AG04450 (cell line): ENCODE measurements at regions not wholly inside any gene's neighbourhood (a gene's known extent, or its start where the extent isn't known, plus 50 kb on each side); places are given as distances from the start of the nearest gene placed in this dataset.

Source experiments
- CTCF ChIA-PET: fragments of 300-600, 350-600 bp; formaldehyde crosslinking; extraction: SDS; loops from one replicate; lab custom pipeline; 2022; ENCODE audit warnings: antibody characterized with exemption, inconsistent platforms; lab: Charles Lee
- POLR2A ChIA-PET: fragments of 350-600 bp; formaldehyde crosslinking; extraction: SDS; loops from one replicate; lab custom pipeline; 2021; ENCODE audit warnings: antibody characterized with exemption, inconsistent platforms; lab: Yijun Ruan, JAX
- DNase-seq: peaks from one replicate; pipeline ENCODE4 v3.0.0-alpha.2; 2011; ENCODE audit warnings: low read depth, low spot score
- H3K27ac ChIP-seq: one replicate; pipeline ENCODE4 v1.5.1; 2012; ENCODE audit warnings: low read depth, low read length, control low read depth
- H3K27me3 ChIP-seq: one replicate; pipeline ENCODE4 v1.6.0; 2012; ENCODE audit warnings: low read length; ENCODE audit not compliant: control insufficient read depth, insufficient read depth
- H3K4me3 ChIP-seq: 2 replicates; pipeline ENCODE4 v1.5.1; 2011; ENCODE audit warnings: mild to moderate bottlenecking, low read depth, low read length, control low read depth
- H3K9me3 ChIP-seq: 2 replicates; pipeline ENCODE4 v1.5.1; 2012; ENCODE audit warnings: low read length; ENCODE audit not compliant: control insufficient read depth, insufficient read depth
- TF ChIP-seq, protein P1 (sequence below): IDR thresholded peaks from 2 replicates; pipeline ENCODE4 v1.5.1; 2011; ENCODE audit warnings: low read depth, low read length, control low read depth, inconsistent platforms

DNA sequence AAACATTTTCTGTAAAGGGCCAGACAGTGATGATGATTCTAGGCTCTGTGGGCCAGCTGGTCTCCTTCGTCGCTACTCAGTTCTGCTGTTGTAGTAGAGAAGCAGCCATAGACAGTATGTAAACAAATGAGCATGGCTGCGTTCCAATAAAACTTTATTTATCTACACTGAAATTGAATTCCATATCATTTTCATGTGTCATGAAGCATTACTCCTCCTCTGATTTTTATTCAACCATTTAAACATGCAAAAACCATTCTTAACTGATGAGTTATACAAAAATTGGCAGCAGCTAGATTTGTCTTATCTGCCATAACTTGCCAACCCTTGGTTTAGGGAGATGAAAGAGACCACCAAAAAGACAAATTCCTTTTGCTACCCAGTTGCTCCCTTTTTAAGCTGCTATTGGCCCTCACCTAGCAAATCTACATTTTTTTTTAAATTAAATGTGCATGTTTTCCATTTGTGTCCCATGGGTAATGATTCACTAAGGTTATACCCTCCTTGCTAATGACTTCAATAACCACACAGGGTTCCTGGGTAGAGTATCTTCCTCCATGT, 309.9 kb downstream of the DHX15 start:
- H3K9me3 ChIP-seq: no peaks in the 10 kb centered on the region
- H3K27me3 ChIP-seq: no peaks in the 10 kb centered on the region
- TF ChIP-seq, protein P1, sequence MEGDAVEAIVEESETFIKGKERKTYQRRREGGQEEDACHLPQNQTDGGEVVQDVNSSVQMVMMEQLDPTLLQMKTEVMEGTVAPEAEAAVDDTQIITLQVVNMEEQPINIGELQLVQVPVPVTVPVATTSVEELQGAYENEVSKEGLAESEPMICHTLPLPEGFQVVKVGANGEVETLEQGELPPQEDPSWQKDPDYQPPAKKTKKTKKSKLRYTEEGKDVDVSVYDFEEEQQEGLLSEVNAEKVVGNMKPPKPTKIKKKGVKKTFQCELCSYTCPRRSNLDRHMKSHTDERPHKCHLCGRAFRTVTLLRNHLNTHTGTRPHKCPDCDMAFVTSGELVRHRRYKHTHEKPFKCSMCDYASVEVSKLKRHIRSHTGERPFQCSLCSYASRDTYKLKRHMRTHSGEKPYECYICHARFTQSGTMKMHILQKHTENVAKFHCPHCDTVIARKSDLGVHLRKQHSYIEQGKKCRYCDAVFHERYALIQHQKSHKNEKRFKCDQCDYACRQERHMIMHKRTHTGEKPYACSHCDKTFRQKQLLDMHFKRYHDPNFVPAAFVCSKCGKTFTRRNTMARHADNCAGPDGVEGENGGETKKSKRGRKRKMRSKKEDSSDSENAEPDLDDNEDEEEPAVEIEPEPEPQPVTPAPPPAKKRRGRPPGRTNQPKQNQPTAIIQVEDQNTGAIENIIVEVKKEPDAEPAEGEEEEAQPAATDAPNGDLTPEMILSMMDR: no peak
- DNase-seq: peak; percentile 27
- H3K4me3 ChIP-seq: no peak overlapping the region
- ChIA-PET POLR2A (no interaction called here), CTCF (no interaction called here)
- peak overlapping the region; percentile 42 for H3K27ac ChIP-seq

DNA sequence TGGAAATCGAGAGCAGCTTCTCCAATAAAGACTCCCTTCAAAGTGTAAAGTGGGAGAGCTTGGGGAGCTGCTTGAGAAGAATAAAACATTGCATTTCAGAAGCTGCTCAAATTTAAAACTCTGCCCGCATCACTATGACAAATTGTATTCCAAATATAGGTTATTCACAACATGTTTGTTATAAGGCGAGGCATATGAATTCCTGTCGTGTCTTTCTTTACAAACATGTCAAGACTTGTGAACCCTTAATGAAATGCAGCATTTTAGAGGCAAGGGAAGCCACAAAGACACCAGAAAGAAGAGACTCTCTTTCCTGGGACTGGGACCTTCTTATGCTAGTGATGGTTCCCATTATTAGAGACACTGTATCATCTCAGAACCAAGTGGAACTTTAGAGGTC, 311.2 kb downstream of the DHX15 start:
- no peaks in the 10 kb centered on the region for H3K27me3 ChIP-seq
- DNase-seq: no peak
- POLR2A ChIA-PET: no interaction called here
- H3K27ac ChIP-seq: no peak overlapping the region
- CTCF ChIA-PET: no interaction called here
- H3K9me3 ChIP-seq: no peaks in the 10 kb centered on the region
- TF ChIP-seq, protein P1: no peak
- no peak overlapping the region for H3K4me3 ChIP-seq

DNA sequence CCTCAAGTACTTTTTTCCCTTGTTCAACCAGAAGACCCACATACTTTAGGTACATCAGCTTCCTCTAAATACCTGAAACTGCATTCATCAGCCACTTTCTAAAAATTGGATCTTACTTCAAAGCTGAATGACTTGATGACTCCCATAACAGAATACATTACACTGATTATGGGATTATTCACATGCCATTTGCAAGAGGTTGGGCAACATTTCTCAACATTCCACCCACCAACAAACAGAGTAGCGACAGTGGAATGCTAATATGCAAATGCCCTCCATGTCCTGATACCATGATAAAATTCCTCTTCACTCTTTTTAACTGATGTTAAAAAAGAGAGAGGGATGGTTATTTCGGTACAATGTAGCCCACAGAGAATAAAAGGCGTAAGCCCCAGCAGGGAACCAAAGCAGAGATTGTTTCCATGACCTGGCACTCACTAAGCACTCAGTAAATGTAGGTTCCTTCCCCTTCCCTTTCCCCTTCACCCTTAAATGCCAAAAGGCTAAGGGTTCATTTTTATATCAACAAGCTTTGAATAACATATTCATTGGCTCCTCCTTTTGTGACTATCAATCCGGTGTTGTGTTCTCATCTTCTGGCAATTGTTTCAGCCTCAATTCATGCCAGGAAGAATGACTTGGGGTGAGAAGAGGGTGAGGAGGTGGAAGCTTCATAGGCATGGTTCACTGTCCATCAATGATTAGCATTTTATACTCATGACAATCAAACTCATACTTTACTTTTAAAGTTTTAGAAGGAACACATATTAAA, 317.2 kb downstream of the DHX15 start:
- Histone ChIP-seq H3K4me3 (no peak overlapping the region), H3K9me3 (no peaks in the 10 kb centered on the region), H3K27me3 (peaks cover 2% of the 10 kb centered on the region), H3K27ac (no peak overlapping the region)
- TF ChIP-seq, protein P1: no peak
- ChIA-PET CTCF (no interaction called here), POLR2A (no interaction called here)
- DNase-seq: no peak

DNA sequence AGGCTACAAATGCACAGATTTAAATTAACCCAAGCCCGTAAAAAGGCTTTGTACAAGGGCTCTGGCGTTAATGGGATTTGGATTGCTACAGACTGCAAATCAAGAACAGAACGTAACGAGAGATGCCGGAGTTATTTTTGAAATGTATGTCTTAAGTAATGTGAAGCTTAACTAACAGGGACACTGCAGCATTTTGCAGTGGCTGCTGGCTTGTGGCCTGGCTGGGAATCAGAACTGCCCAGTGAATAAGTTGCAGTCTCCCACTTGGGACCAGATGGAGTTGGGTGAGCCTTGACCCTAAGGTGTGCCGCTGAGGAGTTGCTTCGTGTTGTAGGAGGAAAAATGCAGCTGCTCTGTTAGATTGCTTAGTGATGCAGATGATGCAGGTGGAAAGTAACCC, 318.4 kb downstream of the DHX15 start:
- no peak for DNase-seq
- POLR2A ChIA-PET: no interaction called here
- peaks cover 2% of the 10 kb centered on the region for H3K27me3 ChIP-seq
- no peak overlapping the region for H3K27ac ChIP-seq
- CTCF ChIA-PET: no interaction called here
- TF ChIP-seq, protein P1: no peak
- H3K9me3 ChIP-seq: no peaks in the 10 kb centered on the region
- H3K4me3 ChIP-seq: no peak overlapping the region

DNA sequence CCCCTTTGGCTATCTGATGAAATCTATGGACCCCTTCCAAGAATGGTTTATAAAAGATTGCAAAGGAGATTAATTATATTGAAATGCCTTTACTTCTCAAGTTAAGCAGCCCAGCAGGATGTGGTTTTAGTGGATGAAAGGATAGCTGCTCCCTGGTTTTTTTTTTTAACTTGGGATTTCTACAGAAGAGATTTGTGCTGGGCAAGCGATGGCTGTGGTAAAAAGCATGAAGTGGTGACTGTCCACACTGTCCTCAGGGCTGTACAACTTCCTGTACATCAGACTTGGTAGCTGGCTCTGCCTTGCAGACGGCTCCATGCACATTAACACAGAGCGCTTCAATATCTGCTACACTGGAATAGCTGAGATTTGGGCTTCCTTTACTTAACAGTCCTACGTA, 321.7 kb downstream of the DHX15 start:
- no peaks in the 10 kb centered on the region for H3K9me3 ChIP-seq
- ChIA-PET POLR2A (no interaction called here), CTCF (no interaction called here)
- peaks cover 2% of the 10 kb centered on the region for H3K27me3 ChIP-seq
- DNase-seq: no peak
- TF ChIP-seq, protein P1: no peak
- peak overlapping the region; percentile 34 for H3K27ac ChIP-seq
- H3K4me3 ChIP-seq: no peak overlapping the region
